DND-41 (cell line): ENCODE measurements at regions not wholly inside any gene's neighbourhood (a gene's known extent, or its start where the extent isn't known, plus 50 kb on each side); places are given as distances from the start of the nearest gene placed in this dataset.

Source experiments
- ATAC-seq: fragments of 200-7000 bp; cut with Tn5 transposase; 3 replicates; pipeline ENCODE4 v1.9.1; 2021; ENCODE audit warnings: low read depth; ENCODE audit not compliant: insufficient read depth
- DNase-seq: peaks from one replicate; pipeline ENCODE4 v3.0.0-alpha.2; 2020
- H2AFZ ChIP-seq: 2 replicates; pipeline ENCODE4 v1.6.0; 2012; ENCODE audit warnings: low read depth, low read length
- H3K27ac ChIP-seq: 2 replicates; pipeline ENCODE4 v1.5.1; 2012; ENCODE audit warnings: low read length, inconsistent platforms
- H3K27me3 ChIP-seq: fragments of 200-600 bp; sonication (generic); 2 replicates; pipeline ENCODE4 v1.6.0; 2012; ENCODE audit warnings: low read length, mild to moderate bottlenecking, inconsistent platforms; ENCODE audit not compliant: insufficient read depth, poor library complexity
- H3K36me3 ChIP-seq: 2 replicates; pipeline ENCODE4 v1.5.1; 2012; ENCODE audit warnings: low read length, inconsistent platforms; ENCODE audit not compliant: insufficient read depth
- H3K4me1 ChIP-seq: 2 replicates; pipeline ENCODE4 v1.5.1; 2012; ENCODE audit warnings: mild to moderate bottlenecking, low read length; ENCODE audit not compliant: insufficient read depth
- H3K4me2 ChIP-seq: 2 replicates; pipeline ENCODE4 v1.6.0; 2012; ENCODE audit warnings: mild to moderate bottlenecking, moderate library complexity, low read length, inconsistent platforms; ENCODE audit not compliant: insufficient read depth
- H3K4me3 ChIP-seq, 2 experiments: fragments of 200-600 bp in 1 of 2; shearing (Covaris generic) in 1 of 2; 2 replicates each; pipeline ENCODE4 v1.5.1; 2012 to 2016; ENCODE audit warnings: inconsistent platforms in 2 of 2, low read length in 2 of 2, mild to moderate bottlenecking in 2 of 2, low read depth in 1 of 2, moderate library complexity in 1 of 2
- H3K79me2 ChIP-seq: 2 replicates; pipeline ENCODE4 v1.6.0; 2012; ENCODE audit warnings: low read length, inconsistent platforms; ENCODE audit not compliant: insufficient read depth
- H3K9ac ChIP-seq: 2 replicates; pipeline ENCODE4 v1.6.0; 2012; ENCODE audit warnings: low read depth, mild to moderate bottlenecking, inconsistent platforms, low read length, moderate library complexity
- H3K9me3 ChIP-seq: 2 replicates; pipeline ENCODE4 v1.5.1; 2012; ENCODE audit warnings: low read length, moderate library complexity, mild to moderate bottlenecking, inconsistent platforms; ENCODE audit not compliant: insufficient read depth, severe bottlenecking
- H4K20me1 ChIP-seq: 2 replicates; pipeline ENCODE4 v1.6.0; 2012; ENCODE audit warnings: low read length; ENCODE audit not compliant: insufficient read depth
- CTCF ChIP-seq: IDR thresholded peaks from 2 replicates; pipeline ENCODE4 v1.5.1; 2012; ENCODE audit warnings: borderline replicate concordance, low read length, moderate library complexity, mild to moderate bottlenecking; ENCODE audit not compliant: poor library complexity, severe bottlenecking; ENCODE audit errors: extremely low read depth
- EZH2 ChIP-seq: IDR thresholded peaks from 3 replicates; pipeline ENCODE4 v1.6.1; 2012; ENCODE audit warnings: borderline replicate concordance, low read depth, mild to moderate bottlenecking, moderate library complexity, low read length, inconsistent platforms; ENCODE audit not compliant: severe bottlenecking

- no peak overlapping the region for H3K27ac ChIP-seq
- no peak overlapping the region for H3K9ac ChIP-seq
- H3K4me2 ChIP-seq, result no peak overlapping the region
- H3K79me2 ChIP-seq, result no peaks in the 10 kb centered on the region
- ATAC-seq, result no peak
- H2AFZ ChIP-seq, result no peak overlapping the region
- no peak for DNase-seq
- H3K27me3 ChIP-seq, result peaks cover 4% of the 10 kb centered on the region
- TF ChIP-seq CTCF (no peak), EZH2 (no peak)
- H3K9me3 ChIP-seq, result no peaks in the 10 kb centered on the region
- no peaks in the 10 kb centered on the region for H3K36me3 ChIP-seq
- no peaks in the 10 kb centered on the region for H4K20me1 ChIP-seq
- H3K4me3 ChIP-seq, result no peak overlapping the region
- H3K4me1 ChIP-seq, result no peaks in the 10 kb centered on the region
These were observed 330.7 kb upstream of the ASIC2 start for GRCh38 chr17:33623841-33624240.

GRCh38 chr17:33628500-33629346 lies 335.6 kb upstream of the ASIC2 start:
- no peak overlapping the region for H3K9ac ChIP-seq
- no peak overlapping the region for H3K27ac ChIP-seq

GRCh38 chr17:33633446-33633845 lies 340.4 kb upstream of the ASIC2 start:
- Histone ChIP-seq H3K79me2 (no peaks in the 10 kb centered on the region), H3K4me1 (no peaks in the 10 kb centered on the region), H3K9ac (no peak overlapping the region), H3K4me2 (no peak overlapping the region), H3K36me3 (no peaks in the 10 kb centered on the region), H3K4me3 (no peak overlapping the region), H2AFZ (no peak overlapping the region), H4K20me1 (no peaks in the 10 kb centered on the region), H3K27ac (no peak overlapping the region), H3K27me3 (peaks cover 4% of the 10 kb centered on the region), H3K9me3 (no peaks in the 10 kb centered on the region)
- DNase-seq, result no peak
- no peak for ATAC-seq
- TF ChIP-seq EZH2 (no peak), CTCF (no peak)

More at GRCh38 chr17:33628500-33629346, 335.6 kb upstream of the ASIC2 start:
- Histone ChIP-seq H4K20me1 (no peaks in the 10 kb centered on the region), H2AFZ (no peak overlapping the region), H3K36me3 (no peaks in the 10 kb centered on the region), H3K79me2 (no peaks in the 10 kb centered on the region), H3K4me1 (no peaks in the 10 kb centered on the region), H3K27me3 (peaks cover 4% of the 10 kb centered on the region), H3K4me2 (no peak overlapping the region), H3K9me3 (no peaks in the 10 kb centered on the region), H3K4me3 (no peak overlapping the region)
- no peak for TF ChIP-seq EZH2
- ATAC-seq (no peak), DNase-seq (no peak)

- ATAC-seq, result no peak
- Histone ChIP-seq H3K27ac (no peak overlapping the region), H4K20me1 (no peaks in the 10 kb centered on the region), H3K4me1 (no peaks in the 10 kb centered on the region), H2AFZ (no peak overlapping the region), H3K79me2 (no peaks in the 10 kb centered on the region), H3K36me3 (no peaks in the 10 kb centered on the region), H3K4me3 (no peak overlapping the region), H3K9me3 (no peaks in the 10 kb centered on the region), H3K9ac (no peak overlapping the region), H3K4me2 (no peak overlapping the region), H3K27me3 (peaks cover 4% of the 10 kb centered on the region)
- TF ChIP-seq EZH2 (no peak), CTCF (no peak)
- DNase-seq, result no peak
These were observed 344.4 kb upstream of the ASIC2 start for GRCh38 chr17:33637534-33637933.
